HFF-Myc (cell line): ENCODE measurements at regions not wholly inside any gene's neighbourhood (a gene's known extent, or its start where the extent isn't known, plus 50 kb on each side); places are given as distances from the start of the nearest gene placed in this dataset.

Experiments
- DNase-seq: peaks from one replicate; pipeline ENCODE4 v3.0.0-alpha.2; 2011; ENCODE audit warnings: low read depth; ENCODE audit errors: extremely low read depth
- H3K4me3 ChIP-seq: replicated peaks from 2 replicates; pipeline ENCODE4 v1.5.1; 2011; ENCODE audit warnings: low read depth, mild to moderate bottlenecking, control low read depth, low read length
- CTCF ChIP-seq: IDR thresholded peaks from 2 replicates; pipeline ENCODE4 v1.5.1; 2012; ENCODE audit warnings: mild to moderate bottlenecking, low read depth, low read length, control low read depth; ENCODE audit errors: missing control alignments

GRCh38 chr18:61076986-61077385 lies 256.2 kb upstream of the CDH20 start:
- no peak overlapping the region for H3K4me3 ChIP-seq
- DNase-seq: no peak
- no peak for TF ChIP-seq CTCF

DNA sequence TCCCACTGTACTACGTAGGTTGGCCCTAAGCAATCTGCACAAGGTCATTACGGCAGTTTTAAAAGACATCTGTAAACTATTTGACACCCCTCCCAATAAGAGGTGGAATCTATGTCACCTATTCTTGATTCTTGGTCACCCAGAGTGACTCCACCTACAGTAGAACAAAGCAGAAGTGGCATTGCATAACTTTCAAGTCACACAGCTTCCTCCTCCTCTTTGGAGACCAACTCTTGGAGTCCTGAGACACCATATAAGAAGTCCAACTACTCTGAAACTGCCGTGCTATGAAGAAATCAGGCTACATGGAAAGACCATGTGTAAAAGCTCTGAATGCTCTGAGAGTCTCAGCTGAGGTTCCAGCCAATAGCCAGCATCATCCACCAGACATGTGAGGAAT lies 253.5 kb upstream of the CDH20 start:
- no peak overlapping the region for H3K4me3 ChIP-seq
- TF ChIP-seq CTCF: no peak
- DNase-seq: no peak

DNA sequence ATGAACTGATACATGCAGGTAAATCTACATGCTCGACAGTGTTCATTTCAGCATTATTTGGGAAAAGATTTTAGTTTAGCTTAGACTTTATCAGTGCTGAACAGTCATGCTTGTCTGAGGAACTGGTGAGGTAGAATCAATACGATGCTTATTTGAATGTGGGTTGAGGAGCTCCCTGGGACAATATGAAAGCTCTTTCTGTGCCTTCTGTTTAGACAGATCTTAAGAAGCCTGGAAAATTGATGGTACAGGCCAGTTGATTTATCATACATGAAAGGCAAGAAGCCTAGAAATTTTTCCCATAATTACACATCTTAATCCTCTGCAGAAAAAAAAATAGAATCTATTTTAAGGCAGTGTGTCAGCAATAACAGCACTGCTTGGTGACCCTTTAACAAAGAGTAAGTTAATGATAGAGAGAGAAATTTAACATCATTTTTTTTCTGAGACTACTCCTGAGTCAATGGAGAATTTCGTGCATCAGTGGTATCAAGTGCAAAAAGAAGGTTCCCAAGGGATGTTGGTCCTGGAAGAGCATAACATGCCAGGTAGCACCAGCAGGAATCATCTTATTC lies 252.2 kb upstream of the CDH20 start:
- H3K4me3 ChIP-seq: no peak overlapping the region
- no peak for DNase-seq
- TF ChIP-seq CTCF: no peak

DNA sequence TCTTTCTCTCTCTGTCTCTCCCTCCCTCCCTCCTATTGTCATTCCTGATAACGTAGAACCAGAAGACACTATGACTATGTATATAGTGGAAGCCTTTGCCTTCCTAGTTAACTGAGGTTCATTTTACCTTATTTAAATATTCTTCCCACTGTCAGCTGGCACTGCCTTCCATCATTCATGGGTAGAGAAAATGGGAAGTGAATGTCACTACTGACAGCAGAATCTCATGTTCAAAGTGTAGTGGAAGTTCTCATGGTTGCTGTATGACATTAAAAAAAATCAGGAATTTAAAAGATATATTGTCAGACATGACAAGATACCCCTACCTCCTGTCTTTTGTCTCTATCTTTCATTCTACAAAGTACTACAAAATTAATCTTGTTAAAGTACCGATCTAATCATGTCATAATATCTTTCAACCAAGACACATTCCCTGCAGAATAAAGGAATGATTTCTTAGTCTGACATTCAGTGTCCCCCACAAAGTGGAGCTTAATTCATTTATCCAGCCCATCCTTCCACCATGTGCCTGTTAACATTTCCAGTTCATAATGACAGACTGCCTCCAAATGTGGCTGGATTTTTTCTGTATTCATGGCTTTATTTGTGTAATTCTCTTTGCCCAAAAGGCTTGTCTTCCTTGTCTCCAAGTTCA lies 250.1 kb upstream of the CDH20 start:
- no peak overlapping the region for H3K4me3 ChIP-seq
- no peak for TF ChIP-seq CTCF
- DNase-seq: no peak

GRCh38 chr18:61085036-61085435 lies 248.2 kb upstream of the CDH20 start:
- no peak for DNase-seq
- TF ChIP-seq CTCF: no peak
- no peak overlapping the region for H3K4me3 ChIP-seq

DNA sequence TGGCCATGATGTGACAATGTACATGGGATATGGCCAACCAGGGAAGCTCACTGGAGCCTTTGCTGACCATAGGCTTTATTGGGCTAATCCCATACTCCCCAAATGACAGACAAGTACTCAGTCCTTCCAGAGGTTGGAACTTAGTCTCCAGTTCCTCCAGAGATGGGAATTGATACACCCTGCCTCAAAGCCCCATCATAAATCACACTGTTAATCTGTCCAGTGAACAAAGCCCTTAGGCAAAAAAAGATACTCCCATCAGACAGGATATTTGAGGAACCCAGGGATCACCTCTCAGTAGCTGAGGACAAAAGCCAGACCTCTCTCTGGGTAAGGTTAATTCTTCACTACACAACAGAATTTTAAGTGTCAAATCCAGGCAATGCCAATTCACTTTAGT lies 247.5 kb upstream of the CDH20 start:
- no peak for DNase-seq
- no peak for TF ChIP-seq CTCF

GRCh38 chr18:61086657-61087056 lies 246.6 kb upstream of the CDH20 start:
- no peak for TF ChIP-seq CTCF
- H3K4me3 ChIP-seq: no peak overlapping the region
- DNase-seq: no peak

More for the DNA sequence above, 247.5 kb upstream of the CDH20 start:
- no peak overlapping the region for H3K4me3 ChIP-seq
